ENCODE measurements at regions not wholly inside any gene's neighbourhood (a gene's known extent, or its start where the extent isn't known, plus 50 kb on each side); places are given as distances from the start of the nearest gene placed in this dataset.

DNA sequence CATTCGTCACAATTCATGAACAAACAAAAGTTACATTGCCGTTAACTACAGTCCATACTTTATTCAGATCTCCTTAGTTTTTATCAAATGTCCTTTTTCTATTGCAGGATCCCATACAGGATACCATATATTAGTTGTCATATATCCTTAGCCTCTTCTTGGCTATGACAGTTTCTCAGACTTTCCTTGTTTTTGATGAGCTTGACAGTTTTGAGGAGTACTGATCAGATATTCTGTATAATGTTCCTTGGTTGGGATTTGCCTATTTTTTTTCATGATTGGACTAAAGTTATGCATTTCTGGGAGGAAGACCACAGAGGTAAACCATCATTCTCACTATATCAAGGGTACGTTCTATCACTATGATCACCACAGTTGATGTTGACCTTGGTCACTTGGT is 1627.4 kb upstream of the C9orf72 start:
- Histone ChIP-seq H3K4me1 (ENCODE audit: low read length) (no peaks in the 10 kb centered on the region), H3K4me2 (ENCODE audit: low read length) (no peak overlapping the region), H2AFZ (ENCODE audit: low read depth, low read length) (no peak overlapping the region), H3K4me3 (ENCODE audit: low read length) (no peak overlapping the region), H3K27me3 (ENCODE audit: low read depth, low read length) (no peaks in the 10 kb centered on the region), H3K27ac (ENCODE audit: low read length) (no peak overlapping the region), H3K9me3 (ENCODE audit: insufficient read depth, low read length) (no peaks in the 10 kb centered on the region), H3K79me2 (ENCODE audit: low read length) (no peaks in the 10 kb centered on the region), H3K36me3 (replicated peaks; ENCODE audit: low read depth, low read length) (no peaks in the 10 kb centered on the region), H3K9ac (ENCODE audit: low read length) (no peak overlapping the region), H4K20me1 (ENCODE audit: insufficient read depth, low read length) (no peaks in the 10 kb centered on the region)
- TF ChIP-seq EZH2phosphoT487 (IDR thresholded peaks at IDR 0.05; ENCODE audit: low read depth) = no peak
- TF ChIP-seq, protein P1, sequence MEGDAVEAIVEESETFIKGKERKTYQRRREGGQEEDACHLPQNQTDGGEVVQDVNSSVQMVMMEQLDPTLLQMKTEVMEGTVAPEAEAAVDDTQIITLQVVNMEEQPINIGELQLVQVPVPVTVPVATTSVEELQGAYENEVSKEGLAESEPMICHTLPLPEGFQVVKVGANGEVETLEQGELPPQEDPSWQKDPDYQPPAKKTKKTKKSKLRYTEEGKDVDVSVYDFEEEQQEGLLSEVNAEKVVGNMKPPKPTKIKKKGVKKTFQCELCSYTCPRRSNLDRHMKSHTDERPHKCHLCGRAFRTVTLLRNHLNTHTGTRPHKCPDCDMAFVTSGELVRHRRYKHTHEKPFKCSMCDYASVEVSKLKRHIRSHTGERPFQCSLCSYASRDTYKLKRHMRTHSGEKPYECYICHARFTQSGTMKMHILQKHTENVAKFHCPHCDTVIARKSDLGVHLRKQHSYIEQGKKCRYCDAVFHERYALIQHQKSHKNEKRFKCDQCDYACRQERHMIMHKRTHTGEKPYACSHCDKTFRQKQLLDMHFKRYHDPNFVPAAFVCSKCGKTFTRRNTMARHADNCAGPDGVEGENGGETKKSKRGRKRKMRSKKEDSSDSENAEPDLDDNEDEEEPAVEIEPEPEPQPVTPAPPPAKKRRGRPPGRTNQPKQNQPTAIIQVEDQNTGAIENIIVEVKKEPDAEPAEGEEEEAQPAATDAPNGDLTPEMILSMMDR (IDR thresholded peaks at IDR 0.05; ENCODE audit: low read depth, low read length) = no peak

DNA sequence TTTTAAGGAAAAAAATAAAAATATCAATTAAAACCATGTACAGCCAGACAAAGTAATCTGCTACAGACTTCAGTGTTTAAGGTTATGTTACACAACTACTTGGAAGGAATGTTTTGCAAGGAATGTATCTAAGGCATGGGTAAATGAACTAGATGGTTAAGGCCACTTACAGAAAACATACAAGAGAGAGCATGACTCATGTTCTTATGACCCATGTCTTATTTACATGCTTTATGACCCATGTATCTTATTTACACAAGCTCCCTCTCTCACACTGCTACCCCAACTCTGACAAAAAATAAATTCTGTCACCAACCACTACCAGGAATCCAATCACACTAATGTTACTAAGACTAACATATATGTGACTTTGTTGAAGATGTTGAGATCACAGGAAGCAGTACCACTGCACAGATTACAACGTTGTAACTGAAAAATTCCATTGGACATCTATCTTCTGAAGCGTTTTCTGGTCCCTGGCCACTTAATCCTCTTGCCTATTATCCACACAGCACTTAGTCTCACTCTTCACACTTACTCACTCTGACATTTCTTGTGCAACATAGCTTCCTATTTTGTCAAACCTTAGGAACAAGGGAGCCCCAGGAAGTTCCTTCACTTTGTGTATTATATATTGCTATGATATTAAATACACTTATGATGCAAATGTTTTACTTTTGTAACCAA is 1630.1 kb upstream of the C9orf72 start:
- no peaks in the 10 kb centered on the region for H3K4me1 ChIP-seq (ENCODE audit: low read length)
- H3K27ac ChIP-seq (ENCODE audit: low read length) = no peak overlapping the region
- TF ChIP-seq EZH2phosphoT487 (IDR thresholded peaks at IDR 0.05; ENCODE audit: low read depth) = no peak
- TF ChIP-seq, protein P1 (IDR thresholded peaks at IDR 0.05; ENCODE audit: low read depth, low read length) = no peak
- H3K27me3 ChIP-seq (ENCODE audit: low read depth, low read length) = no peaks in the 10 kb centered on the region
- H3K9ac ChIP-seq (ENCODE audit: low read length) = no peak overlapping the region
- no peaks in the 10 kb centered on the region for H3K79me2 ChIP-seq (ENCODE audit: low read length)
- 0 out of 2 replicates have a peak overlapping the region, but pooled peaks have one; percentile 15 for H2AFZ ChIP-seq (ENCODE audit: low read depth, low read length)
- no peaks in the 10 kb centered on the region for H4K20me1 ChIP-seq (ENCODE audit: insufficient read depth, low read length)
- no peaks in the 10 kb centered on the region for H3K36me3 ChIP-seq (replicated peaks; ENCODE audit: low read depth, low read length)
- no peak overlapping the region for H3K4me3 ChIP-seq (ENCODE audit: low read length)
- H3K4me2 ChIP-seq (ENCODE audit: low read length) = no peak overlapping the region
- H3K9me3 ChIP-seq (ENCODE audit: insufficient read depth, low read length) = no peaks in the 10 kb centered on the region

DNA sequence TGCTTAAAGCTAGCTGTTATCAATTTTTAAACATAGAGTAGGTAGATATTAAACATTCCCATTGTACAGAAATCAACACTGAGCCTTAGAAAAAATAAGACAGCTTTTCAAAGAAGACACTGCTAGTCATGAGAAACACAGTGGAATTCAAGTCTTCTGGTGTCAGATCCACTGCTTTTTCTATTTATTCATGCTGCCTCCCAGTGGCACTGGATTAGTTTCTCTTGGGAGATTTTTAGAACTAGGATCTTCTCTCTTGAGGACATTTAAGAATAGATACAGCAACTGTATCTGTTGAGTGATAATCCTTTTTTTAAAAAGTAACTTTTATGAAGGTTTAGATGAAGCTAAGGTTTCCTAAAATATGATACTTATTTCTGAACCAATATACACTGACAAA is 1635.4 kb upstream of the C9orf72 start:
- Histone ChIP-seq H3K27me3 (ENCODE audit: low read depth, low read length) (no peaks in the 10 kb centered on the region), H3K9ac (ENCODE audit: low read length) (no peak overlapping the region), H3K9me3 (ENCODE audit: insufficient read depth, low read length) (no peaks in the 10 kb centered on the region), H2AFZ (ENCODE audit: low read depth, low read length) (no peak overlapping the region), H3K4me3 (ENCODE audit: low read length) (no peak overlapping the region), H4K20me1 (ENCODE audit: insufficient read depth, low read length) (no peaks in the 10 kb centered on the region), H3K79me2 (ENCODE audit: low read length) (no peaks in the 10 kb centered on the region), H3K4me2 (ENCODE audit: low read length) (no peak overlapping the region), H3K27ac (ENCODE audit: low read length) (no peak overlapping the region), H3K36me3 (replicated peaks; ENCODE audit: low read depth, low read length) (no peaks in the 10 kb centered on the region), H3K4me1 (ENCODE audit: low read length) (no peaks in the 10 kb centered on the region)
- TF ChIP-seq EZH2phosphoT487 (IDR thresholded peaks at IDR 0.05; ENCODE audit: low read depth) = no peak
- TF ChIP-seq, protein P1 (IDR thresholded peaks at IDR 0.05; ENCODE audit: low read depth, low read length) = no peak

DNA sequence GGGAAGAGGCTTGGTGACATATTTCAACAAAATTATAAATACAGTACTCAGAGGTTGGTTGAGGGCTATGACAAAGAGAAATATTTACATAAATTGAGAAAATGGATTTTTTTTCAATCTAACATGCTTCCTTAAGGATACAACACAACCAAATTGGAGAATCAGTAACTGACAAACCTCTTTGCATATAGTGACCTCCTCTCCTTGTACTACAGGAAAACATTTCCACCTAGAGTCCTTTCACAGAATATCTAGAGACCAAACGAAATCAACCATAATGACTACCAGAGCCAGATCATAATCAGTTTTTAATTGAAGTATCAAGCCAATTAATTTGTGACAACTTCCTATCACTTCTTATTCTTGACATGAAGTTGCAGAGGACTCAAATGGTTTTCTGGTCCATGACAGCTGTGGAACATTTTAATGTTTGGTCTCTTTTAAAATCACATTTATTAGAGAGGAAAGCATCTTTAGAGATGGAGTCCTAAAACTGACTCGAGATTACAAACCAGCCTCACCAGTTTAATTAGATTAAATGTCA is 1636.5 kb upstream of the C9orf72 start:
- no peaks in the 10 kb centered on the region for H3K36me3 ChIP-seq (replicated peaks; ENCODE audit: low read depth, low read length)
- H3K27me3 ChIP-seq (ENCODE audit: low read depth, low read length) = no peaks in the 10 kb centered on the region
- no peak overlapping the region for H3K9ac ChIP-seq (ENCODE audit: low read length)
- no peaks in the 10 kb centered on the region for H3K79me2 ChIP-seq (ENCODE audit: low read length)
- TF ChIP-seq, protein P1 (IDR thresholded peaks at IDR 0.05; ENCODE audit: low read depth, low read length) = no peak
- TF ChIP-seq EZH2phosphoT487 (IDR thresholded peaks at IDR 0.05; ENCODE audit: low read depth) = no peak
- H3K9me3 ChIP-seq (ENCODE audit: insufficient read depth, low read length) = no peaks in the 10 kb centered on the region
- H3K4me1 ChIP-seq (ENCODE audit: low read length) = no peaks in the 10 kb centered on the region
- no peak overlapping the region for H3K4me2 ChIP-seq (ENCODE audit: low read length)
- no peak overlapping the region for H3K27ac ChIP-seq (ENCODE audit: low read length)
- H4K20me1 ChIP-seq (ENCODE audit: insufficient read depth, low read length) = no peaks in the 10 kb centered on the region
- H3K4me3 ChIP-seq (ENCODE audit: low read length) = no peak overlapping the region
- no peak overlapping the region for H2AFZ ChIP-seq (ENCODE audit: low read depth, low read length)
